ENCODE measurements at regions not wholly inside any gene's neighbourhood (a gene's known extent, or its start where the extent isn't known, plus 50 kb on each side); places are given as distances from the start of the nearest gene placed in this dataset.
"Not testable (repeated sequence)": the region's sequence is repeated elsewhere in the genome, so short reads cannot be mapped to it uniquely, and the experiment has no call there.

DNA sequence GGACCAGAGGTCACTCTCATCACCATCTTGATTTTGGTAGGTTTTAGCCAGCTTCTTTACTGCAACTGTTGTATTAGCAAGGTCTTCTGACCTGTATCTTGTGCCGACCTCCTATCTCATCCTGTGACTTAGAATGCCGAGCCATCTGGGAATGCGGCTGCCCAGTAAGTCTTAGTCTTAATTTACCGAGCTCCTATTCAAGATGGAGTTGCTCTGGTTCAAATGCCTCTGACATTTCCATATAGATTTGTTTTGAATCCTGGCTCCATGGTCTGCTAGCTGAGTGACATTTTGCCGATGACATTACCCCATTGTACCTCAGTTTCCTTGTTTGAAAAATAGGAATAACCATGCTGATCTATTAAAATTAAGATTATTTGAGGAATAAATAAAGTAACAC is 193.9 kb upstream of the HMCN1 start:
- no peak for DNase-seq (ENCODE audit: low read depth)

DNA sequence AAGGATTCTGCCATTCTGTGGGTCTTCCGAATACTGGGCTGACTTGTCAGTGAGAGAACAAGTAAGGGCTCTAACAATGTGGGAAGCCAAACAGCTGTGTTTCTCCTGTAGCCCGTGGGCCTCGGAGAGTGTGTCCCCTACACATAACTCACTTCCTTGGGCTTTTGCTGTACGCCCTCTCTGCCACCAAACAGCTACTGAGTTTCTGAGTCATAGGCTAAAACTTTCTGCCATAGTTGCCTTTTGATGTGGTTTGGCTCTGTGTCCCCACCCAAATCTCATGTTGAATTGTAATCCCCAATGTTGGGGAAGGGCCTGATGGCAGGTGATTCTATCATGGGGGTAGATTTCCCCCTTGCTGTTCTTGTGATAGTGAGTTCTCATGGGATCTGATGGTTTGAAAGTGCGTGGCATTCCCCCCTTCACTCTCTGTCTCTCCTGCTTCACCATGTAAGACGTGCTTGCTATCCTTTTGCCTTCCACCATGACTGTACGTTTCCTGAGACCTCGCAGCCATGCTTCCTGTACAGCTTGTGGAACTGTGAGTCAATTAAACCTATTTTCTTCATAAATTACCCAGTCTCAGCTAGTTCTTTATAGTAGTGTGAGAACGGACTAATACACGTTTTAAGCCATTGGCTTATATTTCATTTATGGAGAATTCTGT is 194.8 kb upstream of the HMCN1 start:
- DNase-seq (ENCODE audit: low read depth), result no peak

DNA sequence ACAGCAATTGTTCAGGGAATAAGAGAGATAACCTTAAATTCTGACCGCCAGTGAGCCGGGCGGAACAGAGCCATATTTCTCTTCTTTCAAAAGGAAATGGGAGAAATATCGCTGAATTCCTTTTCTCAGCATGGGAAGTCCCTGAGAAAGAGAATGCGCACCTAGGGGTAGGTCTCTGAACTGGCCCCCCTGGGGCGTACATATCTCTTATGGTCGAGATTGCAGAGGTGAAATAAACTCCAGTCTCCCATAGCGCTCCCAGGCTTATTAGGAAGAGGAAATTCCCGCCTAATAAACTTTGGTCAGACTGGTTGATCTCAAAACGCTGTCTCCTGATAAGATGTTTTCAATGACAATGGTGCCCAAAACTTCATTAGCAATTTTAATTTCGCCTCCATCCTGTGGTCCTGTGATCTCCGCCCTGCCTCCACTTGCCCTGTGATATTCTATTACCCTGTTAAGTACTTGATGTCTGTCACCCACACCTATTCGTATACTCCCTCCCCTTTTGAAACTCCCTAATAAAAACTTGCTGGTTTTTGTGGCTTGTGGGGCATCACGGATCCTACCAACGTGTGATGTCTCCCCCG is 195.8 kb upstream of the HMCN1 start:
- not testable (repeated sequence) for DNase-seq (ENCODE audit: low read depth)

DNA sequence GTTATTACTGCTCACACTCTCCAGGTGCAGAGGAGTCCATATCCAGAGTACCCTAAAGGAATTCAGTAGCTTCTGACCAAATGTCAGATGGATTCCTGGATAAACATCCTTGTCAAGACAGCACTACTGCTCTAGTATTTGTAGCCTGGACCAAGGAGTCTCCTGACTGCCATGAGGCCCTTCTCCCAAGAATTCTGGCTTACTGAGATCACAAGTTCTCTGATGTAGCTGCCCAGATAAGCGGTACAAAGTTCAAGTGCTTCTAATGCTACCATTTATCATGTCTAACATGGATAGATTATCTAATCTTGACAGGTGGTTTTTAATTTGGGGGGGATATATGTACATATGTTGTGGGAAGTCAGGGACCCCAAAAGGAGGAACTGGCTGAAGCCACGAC is 196.6 kb upstream of the HMCN1 start:
- DNase-seq (ENCODE audit: low read depth), result no peak

DNA sequence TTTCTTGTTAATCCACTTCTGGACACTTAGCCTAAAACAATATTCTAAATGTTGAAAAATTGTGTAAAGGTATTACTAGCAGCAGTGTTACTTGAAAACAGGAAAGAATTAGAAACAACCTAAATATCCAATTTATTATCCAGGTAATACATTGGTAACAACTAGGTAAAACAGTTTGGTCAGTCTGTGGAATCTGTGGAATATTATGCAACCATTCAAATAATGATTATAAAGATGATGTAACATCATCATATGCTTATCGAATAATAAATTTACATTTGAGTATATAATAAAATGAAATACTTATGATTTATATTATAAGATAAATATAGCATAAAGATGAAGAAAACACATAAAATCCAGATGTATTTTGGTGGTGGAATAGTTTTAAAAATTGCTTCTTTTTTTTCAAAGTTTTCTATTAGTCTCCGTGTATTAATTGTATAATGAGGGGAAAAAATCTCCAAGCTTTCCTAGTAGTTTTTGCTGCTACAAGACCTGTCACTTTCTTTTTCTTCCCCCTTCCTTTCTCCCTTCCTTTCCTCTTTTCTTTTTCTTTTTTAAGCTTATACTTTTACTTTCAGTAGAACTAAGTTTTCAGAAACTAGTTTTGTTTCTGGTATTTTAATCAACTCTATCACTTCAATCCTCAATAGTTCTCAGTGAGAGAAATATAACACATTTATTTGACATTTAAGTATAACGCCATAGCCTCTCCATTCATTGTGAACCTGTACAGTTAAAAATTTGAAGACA is 197.8 kb upstream of the HMCN1 start:
- no peak for DNase-seq (ENCODE audit: low read depth)

DNA sequence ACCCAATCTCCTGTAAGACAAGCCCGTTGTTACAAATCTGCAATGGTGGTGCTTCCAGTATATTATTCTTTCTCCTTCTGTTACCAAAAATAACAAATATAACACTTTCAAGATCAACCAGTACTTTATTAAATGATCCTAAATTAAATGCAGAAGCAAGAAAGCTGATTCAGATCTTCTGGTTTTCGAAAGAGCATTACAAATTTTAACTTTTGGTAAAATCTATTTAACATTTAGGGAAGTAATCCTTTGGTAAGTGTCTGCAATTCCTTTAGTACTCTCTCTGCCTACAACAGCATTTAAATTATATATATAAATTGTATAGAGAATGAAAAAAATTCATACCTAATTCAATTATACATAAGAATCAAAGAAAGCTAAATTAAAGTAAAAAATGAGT is 198.6 kb upstream of the HMCN1 start:
- no peak for DNase-seq (ENCODE audit: low read depth)

DNA sequence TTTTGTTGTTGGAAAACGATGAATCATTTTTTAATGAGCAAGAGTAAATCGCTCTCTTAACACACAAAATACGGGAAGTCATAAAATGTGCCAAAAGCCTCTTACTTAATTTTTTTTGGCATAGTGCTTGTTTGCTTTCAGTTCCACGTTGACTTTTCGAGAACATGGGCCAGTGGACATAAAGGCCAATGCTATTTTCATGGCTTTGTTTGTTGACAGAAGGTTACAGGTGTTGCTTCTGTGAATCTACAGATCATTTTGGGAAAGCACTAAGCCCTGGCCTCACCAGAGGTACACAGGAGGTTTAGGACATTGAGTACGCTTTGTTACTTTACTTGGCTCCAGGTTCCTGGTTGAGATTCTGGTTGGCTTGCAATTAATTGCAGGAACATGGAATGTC is 199.4 kb upstream of the HMCN1 start:
- DNase-seq (ENCODE audit: low read depth), result no peak

DNA sequence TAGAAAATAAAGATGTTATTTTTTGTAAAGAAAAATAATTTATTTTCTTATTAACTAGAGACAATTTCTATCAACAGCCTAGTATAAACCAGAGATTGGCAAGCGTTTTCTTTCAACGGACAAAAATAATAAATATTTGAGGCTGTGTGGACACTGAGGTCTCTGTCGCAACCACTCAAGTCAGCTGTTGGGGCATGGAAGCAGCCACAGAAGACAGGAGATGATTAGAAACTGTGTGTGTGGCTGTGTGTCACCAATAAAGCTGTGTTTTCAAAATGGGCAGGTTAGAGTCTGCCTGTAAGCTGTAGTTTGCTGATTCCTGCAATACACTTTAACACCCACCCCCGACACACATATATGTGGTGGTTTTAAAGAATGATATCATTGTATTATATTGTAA is 200.6 kb upstream of the HMCN1 start:
- no peak for DNase-seq (ENCODE audit: low read depth)

DNA sequence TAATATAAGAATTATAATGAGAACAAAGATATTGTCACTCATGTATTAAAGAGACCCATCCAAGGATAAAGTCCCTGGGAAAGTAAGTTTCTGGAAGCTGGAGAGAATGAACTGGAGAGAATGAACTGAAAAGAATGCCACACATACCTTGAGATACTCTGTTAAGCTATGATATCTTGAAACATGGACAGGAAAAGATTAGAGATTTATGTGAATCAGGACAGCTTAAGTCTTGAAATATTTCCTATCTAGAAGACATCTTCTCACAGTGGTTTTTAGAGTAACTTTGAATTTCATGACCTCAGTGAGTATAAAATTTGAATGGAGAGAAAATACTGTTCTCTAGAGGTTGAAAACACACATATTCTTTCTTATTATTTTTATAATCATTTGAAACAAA is 201.3 kb upstream of the HMCN1 start:
- no peak for DNase-seq (ENCODE audit: low read depth)

DNA sequence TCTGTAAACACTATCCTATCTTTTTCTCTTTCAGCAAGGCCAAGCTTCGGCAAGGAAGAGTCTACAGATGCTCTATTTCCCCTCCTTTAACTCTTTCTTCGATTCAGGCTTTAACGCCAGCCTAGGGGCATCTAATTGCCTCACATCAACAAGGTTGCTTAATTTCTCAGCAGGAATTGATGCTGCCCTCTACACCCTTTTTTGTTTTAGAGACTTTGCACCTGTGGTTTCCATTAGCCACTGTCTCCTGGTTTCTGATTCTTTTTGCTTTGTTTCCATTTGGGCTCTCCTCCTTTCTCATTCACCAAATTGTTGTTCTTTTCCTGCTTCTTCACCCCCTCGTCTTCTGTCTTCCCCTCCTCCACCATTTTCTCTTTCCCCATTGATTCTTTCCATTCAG is 202.4 kb upstream of the HMCN1 start:
- DNase-seq (ENCODE audit: low read depth), result no peak

DNA sequence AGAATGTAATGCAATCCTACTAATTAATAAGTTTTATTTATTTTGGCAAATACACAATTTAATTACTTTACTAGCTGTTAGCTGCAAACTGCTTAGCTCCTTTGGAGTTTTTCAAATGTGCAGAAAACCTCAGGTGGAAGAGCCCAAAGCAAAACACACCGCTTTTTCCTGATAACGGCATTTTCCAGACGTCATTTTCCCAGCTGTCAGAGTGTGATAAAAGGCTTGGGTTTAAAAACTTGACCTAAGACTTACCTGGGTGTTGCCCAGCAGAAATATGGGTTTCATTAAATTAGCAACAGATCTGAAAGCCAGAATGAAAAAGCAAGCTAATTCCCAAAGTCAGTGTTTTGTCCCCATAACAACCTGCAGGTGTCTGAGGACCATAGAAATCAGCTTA is 204.0 kb upstream of the HMCN1 start:
- no peak for DNase-seq (ENCODE audit: low read depth)

DNA sequence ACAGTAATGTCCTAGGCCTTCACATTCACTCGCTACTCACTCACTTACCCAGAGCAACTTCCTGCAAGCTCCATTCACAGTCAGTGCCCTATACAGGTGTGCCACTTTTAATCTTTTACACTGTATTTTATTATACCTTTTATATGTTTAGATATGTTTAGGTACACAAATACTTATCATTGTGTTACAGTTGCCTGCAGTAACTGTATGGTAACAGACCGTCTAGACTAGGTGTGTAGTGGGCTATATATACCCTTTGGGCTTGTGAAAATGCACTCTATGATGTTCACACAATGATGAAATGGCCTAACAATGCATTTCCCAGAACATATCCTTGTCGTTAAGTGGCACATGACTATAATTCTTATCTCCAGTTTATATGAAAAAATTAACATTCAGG is 204.5 kb upstream of the HMCN1 start:
- no peak for DNase-seq (ENCODE audit: low read depth)

DNA sequence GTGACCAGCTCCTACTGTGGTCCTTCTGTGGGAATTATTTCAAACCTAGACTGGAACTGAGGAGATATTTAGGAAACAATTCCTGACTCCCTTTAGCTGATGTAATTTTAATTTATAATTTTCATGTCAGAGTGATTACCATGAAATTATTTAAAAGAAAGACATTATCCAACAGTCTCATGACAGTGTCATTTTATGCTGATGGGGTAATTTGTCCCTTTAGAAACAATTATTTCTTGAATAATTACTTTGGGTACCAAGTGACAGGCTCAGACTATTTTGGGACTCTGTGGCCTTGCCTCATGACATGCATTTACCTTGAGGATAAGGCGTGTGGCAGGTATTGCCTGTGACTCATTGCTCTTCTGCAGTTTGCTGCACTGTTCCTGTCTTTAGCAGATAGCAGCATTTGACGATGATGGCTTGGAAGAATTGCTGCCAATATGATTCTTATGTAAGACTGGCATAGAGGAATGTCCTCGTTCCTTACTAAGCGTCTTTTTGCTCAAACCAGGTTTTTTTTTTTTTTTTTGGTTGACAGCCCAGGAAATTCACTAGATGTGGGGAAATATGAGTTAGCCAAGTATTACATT is 206.0 kb upstream of the HMCN1 start:
- no peak for DNase-seq (ENCODE audit: low read depth)

DNA sequence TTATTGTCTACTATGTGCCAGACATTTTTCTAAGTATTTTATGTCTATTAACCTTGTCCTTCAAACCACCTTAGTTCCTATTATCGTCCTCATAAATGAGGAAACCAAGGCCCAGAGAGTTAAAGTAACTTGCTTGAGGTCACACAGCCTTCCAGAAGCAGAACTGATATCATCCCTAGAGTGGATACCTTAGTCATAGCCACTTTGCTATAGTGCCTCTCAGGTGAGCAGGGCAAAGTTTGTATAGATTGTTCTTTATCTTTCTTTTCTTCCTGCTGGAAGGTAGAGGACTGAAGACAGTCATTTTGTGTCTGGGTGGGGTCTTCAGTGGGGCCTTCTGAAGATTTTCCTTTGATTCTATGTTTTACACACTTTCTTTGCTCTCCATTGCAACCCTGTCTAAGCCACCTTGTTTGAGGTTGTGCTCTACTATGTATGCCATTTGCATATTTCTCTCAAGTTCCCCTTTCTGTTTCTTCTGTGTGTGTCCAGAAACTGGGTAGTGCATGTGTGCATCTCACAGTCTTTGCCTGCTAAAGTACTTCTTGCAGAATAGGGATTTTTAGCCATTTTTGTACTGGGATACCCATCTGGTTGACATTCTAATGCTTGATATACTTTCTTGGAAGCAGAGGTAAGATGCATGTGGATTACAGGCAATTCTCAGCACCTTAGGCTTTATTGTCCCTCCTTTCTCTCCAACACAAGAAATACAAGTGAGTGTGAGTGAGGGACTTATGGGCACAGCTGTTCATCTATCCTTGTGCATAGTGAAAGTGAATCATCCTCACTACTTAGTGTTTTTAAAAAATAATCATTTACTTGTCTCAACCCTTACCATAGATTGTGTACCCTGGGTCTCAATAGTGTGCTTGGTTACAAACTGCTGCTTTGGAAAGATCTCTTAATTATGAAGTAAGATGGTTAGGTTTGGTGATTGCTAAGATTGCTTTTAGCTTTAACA is 207.6 kb upstream of the HMCN1 start:
- no peak for DNase-seq (ENCODE audit: low read depth)

DNA sequence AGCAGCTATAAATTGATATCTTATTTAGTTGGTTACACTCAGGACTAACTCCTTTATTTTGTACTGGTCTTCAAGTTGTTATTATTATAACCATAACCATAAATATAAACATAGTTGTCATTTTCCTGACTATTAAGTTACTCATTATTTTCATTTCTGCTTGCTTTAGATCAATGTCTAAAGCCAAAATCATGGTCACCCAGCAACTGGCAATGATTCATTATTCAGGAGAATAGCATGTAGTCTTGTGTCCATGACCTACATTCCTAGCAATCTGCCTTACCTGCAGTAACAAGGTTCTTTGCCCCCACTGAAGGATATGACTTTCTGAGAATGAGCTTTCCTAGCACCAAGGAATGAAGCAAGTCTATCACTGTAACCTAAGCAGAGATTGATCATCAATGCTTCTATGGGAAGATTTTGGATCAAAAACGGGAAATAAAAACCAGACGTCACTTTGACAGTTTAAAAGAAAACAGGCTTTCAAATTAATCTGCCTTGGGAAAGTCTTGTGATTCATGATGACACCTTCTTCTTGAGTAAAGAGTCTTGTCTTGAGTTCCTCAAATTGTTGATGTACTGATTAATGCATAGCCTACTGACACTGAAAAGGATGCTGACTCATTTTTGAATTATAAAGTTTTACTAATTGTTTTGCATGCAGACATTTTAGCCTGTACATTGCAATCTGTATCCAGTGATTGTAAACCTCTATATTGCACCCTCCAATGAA is 203.3 kb upstream of the IVNS1ABP start:
- peak; percentile 51 for DNase-seq (ENCODE audit: low read depth)

DNA sequence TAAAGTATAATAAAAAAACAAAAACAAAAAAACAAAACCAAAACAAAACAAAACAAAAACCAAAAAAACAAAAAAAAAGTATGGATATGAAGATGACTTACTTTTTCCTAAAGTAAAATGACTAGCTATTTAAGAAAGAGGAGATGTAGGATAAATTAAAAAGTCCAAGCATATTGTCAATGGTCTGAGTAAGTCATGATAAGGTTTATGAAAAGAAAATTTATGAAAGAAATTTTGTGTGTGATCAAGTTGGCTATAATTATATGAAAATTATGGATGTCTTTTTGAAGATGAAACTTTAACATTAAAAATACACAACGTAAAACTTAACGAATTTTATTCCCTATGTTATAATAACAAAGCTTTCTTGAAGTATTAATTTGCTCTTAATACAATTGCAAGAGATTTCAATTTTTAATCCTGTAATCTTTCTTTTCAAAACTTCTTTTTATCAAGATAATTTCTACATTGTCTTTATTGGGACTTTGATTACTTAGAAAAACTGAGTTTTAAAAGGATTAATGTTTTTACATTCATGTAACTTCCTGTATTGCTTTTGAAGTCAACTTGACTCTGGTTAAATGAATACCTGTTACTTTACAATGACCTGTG is 200.9 kb upstream of the IVNS1ABP start:
- DNase-seq (ENCODE audit: low read depth), result no peak

DNA sequence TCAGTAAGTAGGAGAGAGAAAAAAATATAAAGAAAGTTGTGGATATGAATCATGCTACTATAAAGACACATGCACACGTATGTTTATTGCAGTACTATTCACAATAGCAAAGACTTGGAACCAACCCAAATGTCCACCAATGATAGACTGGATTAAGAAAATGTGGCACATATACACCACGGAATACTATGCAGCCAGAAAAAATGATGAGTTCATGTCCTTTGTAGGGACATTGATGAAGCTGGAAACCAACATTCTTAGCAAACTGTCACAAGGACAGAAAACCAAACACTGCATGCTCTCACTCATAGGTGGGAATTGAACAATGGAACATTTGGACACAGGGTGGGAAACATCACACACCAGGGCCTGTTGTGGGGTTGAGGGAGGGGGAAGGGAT is 200.3 kb upstream of the IVNS1ABP start:
- not testable (repeated sequence) for DNase-seq (ENCODE audit: low read depth)

DNA sequence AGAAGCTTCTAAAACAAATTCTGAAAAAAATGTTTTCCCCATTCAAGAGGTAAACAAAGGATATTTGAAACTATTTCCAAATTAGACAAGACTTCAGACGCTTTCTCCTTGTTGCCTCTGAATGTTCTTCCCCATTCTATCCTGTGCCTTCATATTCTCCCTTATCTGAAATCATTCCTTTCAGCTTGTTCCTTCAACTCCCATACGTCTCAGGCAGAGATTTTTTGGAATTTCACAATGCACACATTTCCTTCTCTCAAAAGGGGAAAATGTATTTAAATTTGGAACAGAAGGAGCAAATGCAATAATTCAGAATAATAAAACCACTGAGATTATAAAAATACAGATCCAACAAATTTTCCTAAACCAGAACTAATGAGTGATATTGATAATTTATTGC is 198.7 kb upstream of the IVNS1ABP start:
- DNase-seq (ENCODE audit: low read depth), result no peak

DNA sequence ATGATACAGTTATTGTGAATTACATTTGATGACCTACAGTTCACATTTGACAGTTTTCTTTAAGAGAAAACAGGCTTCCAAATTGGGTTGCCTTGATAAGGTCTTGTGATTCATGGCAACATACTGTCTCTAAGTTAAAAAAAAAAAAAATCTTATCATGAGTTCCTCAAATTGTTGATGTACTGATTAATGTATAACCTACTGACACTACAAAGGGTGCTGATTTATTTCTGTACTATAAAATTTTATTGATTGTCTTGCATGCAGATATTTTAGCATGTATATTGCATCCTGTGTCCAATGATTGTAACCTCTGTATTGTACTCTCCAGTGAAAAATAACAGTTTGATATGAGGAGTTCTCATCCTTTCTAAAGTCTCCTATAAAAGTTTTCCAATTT is 197.3 kb upstream of the IVNS1ABP start:
- DNase-seq (ENCODE audit: low read depth), result no peak

DNA sequence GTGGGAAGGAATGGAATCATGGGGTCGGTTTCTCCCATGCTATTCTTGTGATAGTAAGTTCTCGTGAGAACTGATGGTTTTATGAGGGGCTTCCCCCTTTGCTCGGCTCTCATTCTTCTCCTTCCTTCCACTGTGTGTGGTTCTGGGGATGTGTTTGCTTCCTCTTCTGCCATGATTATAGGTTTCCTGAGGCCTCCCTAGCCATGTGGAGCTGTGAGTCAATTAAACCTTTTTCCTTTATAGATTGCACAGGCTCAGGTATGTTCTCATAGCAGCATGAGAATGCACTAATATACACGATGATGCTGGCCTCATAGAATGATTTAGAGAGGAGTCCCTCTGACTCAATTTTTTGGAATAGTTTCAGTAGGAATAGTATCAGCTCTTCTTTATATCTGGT is 195.4 kb upstream of the IVNS1ABP start:
- no peak for DNase-seq (ENCODE audit: low read depth)

DNA sequence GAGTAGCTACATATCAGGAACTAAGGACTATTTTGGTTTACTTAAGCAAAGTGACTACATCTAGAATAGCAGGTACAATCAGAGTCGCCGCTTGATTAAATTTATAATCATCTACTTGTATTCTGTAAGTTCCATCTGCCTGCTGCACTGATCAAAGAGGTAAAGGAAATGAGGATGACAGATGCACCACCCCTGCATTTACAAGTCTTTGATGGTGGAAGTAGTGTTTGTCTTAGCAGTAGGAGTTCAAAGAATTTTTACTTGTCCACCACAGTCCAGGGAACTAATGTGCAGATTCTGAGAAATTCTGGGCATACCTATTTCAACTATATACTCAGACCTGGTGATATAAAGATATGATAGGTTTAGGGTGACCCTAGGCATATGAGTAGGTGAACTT is 184.1 kb upstream of the IVNS1ABP start:
- no peak for DNase-seq (ENCODE audit: low read depth)
